Spinal cord (tissue), 9 donors: ENCODE measurements at regions not wholly inside any gene's neighbourhood (a gene's known extent, or its start where the extent isn't known, plus 50 kb on each side); places are given as distances from the start of the nearest gene placed in this dataset.
"Not testable (repeated sequence)": the region's sequence is repeated elsewhere in the genome, so short reads cannot be mapped to it uniquely, and the experiment has no call there.

Experiments used
- DNase-seq, 6 donors: peaks; one replicate each; pipeline versions ENCODE4 v3.0.0 to v3.0.0-alpha.2; 2013 to 2015; ENCODE audit warnings: low spot score in 6 of 6, low read depth in 4 of 6
- H3K27ac ChIP-seq: one replicate; pipeline ENCODE4 v1.5.1; 2013; ENCODE audit warnings: low read depth, low read length, control low read depth
- H3K27me3 ChIP-seq: one replicate; pipeline ENCODE4 v1.6.1; 2013; ENCODE audit warnings: low read length; ENCODE audit not compliant: control insufficient read depth, insufficient read depth
- H3K36me3 ChIP-seq: one replicate; pipeline ENCODE4 v1.6.1; 2013; ENCODE audit warnings: low read length; ENCODE audit not compliant: control insufficient read depth, insufficient read depth
- H3K4me1 ChIP-seq: one replicate; pipeline ENCODE4 v1.6.1; 2013; ENCODE audit warnings: low read length; ENCODE audit not compliant: control insufficient read depth, insufficient read depth
- H3K4me3 ChIP-seq: one replicate; pipeline ENCODE4 v1.5.1; 2013; ENCODE audit warnings: low read depth, low read length, control low read depth
- H3K9me3 ChIP-seq: one replicate; pipeline ENCODE4 v1.6.1; 2013; ENCODE audit warnings: low read length; ENCODE audit not compliant: control insufficient read depth, insufficient read depth
- WGBS: methylation state at CpG from one replicate; pipeline ENCODE4 v1.1.5; 2013; ENCODE audit warnings: missing lambda C conversion rate; ENCODE audit not compliant: insufficient coverage; 5-methylcytosine and 5-hydroxymethylcytosine counted together
- donor health status: healthy.

DNA sequence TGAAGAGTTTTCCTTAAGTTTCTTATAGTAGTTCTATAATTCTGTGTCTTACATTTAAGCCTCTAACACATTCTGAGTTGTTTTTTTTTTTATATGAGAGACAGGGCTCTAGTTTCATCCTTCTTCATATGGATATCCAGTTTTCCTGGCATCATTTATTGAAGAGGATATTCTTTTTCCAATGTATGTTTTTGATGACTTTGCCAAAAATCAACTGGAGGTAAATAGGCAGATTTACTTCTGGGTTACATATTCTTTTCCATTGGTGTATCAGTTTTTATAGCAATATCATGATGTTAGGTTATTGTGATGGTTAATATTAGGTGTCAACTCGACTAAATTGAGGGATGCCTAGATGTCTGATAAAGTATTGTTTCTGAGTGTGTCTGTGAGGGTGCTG, 650.7 kb upstream of the GRID2 start:
- no peaks in the 10 kb centered on the region for H3K4me1 ChIP-seq
- H3K27me3 ChIP-seq = no peaks in the 10 kb centered on the region
- no peak overlapping the region for H3K4me3 ChIP-seq
- no peak for DNase-seq
- H3K36me3 ChIP-seq = no peaks in the 10 kb centered on the region
- H3K27ac ChIP-seq = no peak overlapping the region
- no peaks in the 10 kb centered on the region for H3K9me3 ChIP-seq
- WGBS = 83% methylated on average over 1 of the region's 1 CpG

GRCh38 chr4:91681091-91681490, 622.7 kb upstream of the GRID2 start:
- Histone ChIP-seq H3K4me1 (no peaks in the 10 kb centered on the region), H3K27ac (no peak overlapping the region), H3K9me3 (no peaks in the 10 kb centered on the region), H3K36me3 (no peaks in the 10 kb centered on the region), H3K27me3 (no peaks in the 10 kb centered on the region), H3K4me3 (no peak overlapping the region)
- peak in 2 of 6 donors; percentile 14 to 51 for DNase-seq

DNA sequence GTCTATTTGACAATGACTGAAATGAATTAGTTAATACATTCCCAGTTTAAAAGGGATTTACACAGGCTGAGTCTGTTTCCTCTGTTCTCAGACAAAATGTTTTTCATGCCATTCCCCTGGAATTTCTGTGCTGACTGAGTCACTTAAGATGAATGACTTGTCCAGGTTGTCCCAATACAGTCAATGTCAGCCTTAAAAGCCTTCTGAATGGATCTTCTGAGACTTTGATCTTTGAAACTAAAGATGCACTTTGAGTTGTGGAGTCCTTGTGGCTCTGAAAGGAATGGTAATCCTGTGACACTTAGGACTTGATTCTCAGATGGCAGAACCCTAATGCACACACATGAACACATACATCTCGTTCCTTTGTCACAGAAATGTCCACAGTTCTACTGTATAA, 622.2 kb upstream of the GRID2 start:
- DNase-seq = peak in 2 of 6 donors; percentile 2 to 5
- H3K36me3 ChIP-seq = no peaks in the 10 kb centered on the region
- no peaks in the 10 kb centered on the region for H3K4me1 ChIP-seq
- no peak overlapping the region for H3K4me3 ChIP-seq
- H3K27ac ChIP-seq = no peak overlapping the region
- no peaks in the 10 kb centered on the region for H3K9me3 ChIP-seq
- H3K27me3 ChIP-seq = no peaks in the 10 kb centered on the region
- WGBS = no CpG with 5 or more reads among the region's 1 CpG

DNA sequence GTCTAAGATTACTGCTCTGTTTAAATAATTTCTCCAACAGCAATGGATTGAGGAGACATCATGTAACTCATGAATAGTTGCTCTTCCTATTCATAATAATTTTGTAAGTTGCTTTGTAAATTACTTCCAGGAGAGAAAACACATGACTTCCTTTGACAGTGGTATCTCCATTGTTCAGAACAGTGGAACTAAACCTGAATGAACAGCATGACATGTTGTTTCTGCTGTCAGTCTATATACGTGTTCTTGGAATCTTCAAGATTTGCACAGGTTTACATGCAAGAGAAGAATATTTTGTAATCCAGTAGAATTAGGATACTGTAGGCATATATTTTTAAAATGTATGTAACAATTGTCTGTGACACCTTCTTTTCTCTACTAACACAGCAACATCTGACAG, 618.8 kb upstream of the GRID2 start:
- Histone ChIP-seq H3K9me3 (no peaks in the 10 kb centered on the region), H3K27ac (no peak overlapping the region), H3K4me3 (no peak overlapping the region), H3K27me3 (no peaks in the 10 kb centered on the region), H3K4me1 (no peaks in the 10 kb centered on the region), H3K36me3 (no peaks in the 10 kb centered on the region)
- no peak for DNase-seq
- WGBS = no CpG with 5 or more reads among the region's 1 CpG

DNA sequence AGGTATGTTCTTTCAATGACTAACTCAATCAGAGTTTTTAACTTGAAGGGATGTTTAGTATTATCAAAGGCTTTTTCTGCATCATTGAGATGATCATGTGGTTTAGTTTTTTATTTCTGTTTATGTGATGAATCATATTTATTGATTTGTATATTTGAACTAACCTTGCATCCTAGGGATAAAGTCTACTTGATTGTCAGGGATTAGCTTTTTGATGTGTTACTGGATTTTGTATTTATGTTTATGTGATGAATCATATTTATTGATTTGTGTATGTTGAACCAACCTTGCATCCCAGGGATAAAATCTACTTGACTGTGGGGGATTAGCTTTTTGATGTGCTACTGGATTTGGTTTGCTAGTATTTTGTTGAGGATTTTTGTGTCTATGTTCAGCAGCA, 615.4 kb upstream of the GRID2 start:
- no peak for DNase-seq
- Histone ChIP-seq H3K27me3 (no peaks in the 10 kb centered on the region), H3K36me3 (no peaks in the 10 kb centered on the region), H3K4me3 (no peak overlapping the region), H3K9me3 (no peaks in the 10 kb centered on the region), H3K4me1 (no peaks in the 10 kb centered on the region), H3K27ac (no peak overlapping the region)

DNA sequence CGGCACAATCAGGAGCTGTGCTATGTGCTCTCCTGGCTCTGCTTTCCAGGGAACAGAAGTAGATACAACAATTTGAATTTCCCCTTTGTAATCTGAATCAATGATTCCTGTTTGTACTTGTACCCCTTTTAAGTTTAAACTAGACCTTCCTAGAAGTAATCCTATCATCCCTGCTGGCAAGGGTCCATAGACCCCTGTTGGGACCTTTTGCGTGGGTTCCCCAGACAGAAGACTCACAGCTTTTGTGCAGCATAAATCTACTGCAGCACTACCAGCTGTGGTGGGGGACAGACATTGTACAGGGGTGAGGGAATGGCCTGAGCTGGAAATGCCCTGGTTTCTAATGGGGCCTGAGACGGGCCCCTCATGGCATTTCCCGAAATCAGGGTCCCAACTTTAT, 604.1 kb upstream of the GRID2 start:
- H3K36me3 ChIP-seq, H3K27ac ChIP-seq, H3K4me3 ChIP-seq, H3K27me3 ChIP-seq, H3K4me1 ChIP-seq, H3K9me3 ChIP-seq, DNase-seq: not testable (repeated sequence)
- 49% methylated on average over 3 of the region's 4 CpGs for WGBS

- H3K4me1 ChIP-seq = no peaks in the 10 kb centered on the region
- WGBS = 90% methylated on average over 2 of the region's 2 CpGs
- H3K9me3 ChIP-seq = no peaks in the 10 kb centered on the region
- H3K4me3 ChIP-seq = no peak overlapping the region
- H3K27ac ChIP-seq = no peak overlapping the region
- no peaks in the 10 kb centered on the region for H3K27me3 ChIP-seq
- no peaks in the 10 kb centered on the region for H3K36me3 ChIP-seq
- DNase-seq = no peak
Measured at GRCh38 chr4:91729851-91730250, 573.9 kb upstream of the GRID2 start.

DNA sequence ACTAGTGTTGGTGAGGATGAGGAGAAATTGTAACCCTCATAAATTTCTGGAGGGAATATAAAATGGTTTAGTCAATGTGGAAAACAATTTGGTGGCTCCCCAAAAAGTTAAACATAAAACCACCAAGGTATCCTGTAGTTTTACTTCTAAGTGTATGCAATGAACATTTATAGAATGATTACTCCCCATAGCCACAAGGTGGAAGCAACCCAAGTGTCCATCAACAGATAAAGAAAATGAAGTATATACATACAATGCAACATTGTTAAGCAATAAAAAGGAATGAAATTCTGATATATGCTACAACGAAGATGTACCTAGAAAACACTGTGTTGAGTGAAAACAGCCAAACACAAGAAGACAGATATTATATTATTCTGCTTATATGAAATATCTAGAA, 569.1 kb upstream of the GRID2 start:
- H3K36me3 ChIP-seq = no peaks in the 10 kb centered on the region
- DNase-seq = no peak

GRCh38 chr4:91738831-91739230, 564.9 kb upstream of the GRID2 start:
- H3K4me3 ChIP-seq, DNase-seq, H3K27me3 ChIP-seq, H3K4me1 ChIP-seq, H3K9me3 ChIP-seq, H3K27ac ChIP-seq, H3K36me3 ChIP-seq: not testable (repeated sequence)

More for the DNA sequence above, 569.1 kb upstream of the GRID2 start:
- no peaks in the 10 kb centered on the region for H3K27me3 ChIP-seq
- no peak overlapping the region for H3K4me3 ChIP-seq
- H3K27ac ChIP-seq = no peak overlapping the region
- WGBS = no CpG with 5 or more reads among the region's 1 CpG
- H3K4me1 ChIP-seq = no peaks in the 10 kb centered on the region
- H3K9me3 ChIP-seq = no peaks in the 10 kb centered on the region

GRCh38 chr4:91746551-91746950, 557.2 kb upstream of the GRID2 start:
- WGBS = 94% methylated on average over 3 of the region's 3 CpGs
- Histone ChIP-seq H3K4me1 (no peaks in the 10 kb centered on the region), H3K4me3 (no peak overlapping the region), H3K27me3 (no peaks in the 10 kb centered on the region), H3K36me3 (no peaks in the 10 kb centered on the region), H3K27ac (no peak overlapping the region), H3K9me3 (no peaks in the 10 kb centered on the region)
- no peak for DNase-seq

DNA sequence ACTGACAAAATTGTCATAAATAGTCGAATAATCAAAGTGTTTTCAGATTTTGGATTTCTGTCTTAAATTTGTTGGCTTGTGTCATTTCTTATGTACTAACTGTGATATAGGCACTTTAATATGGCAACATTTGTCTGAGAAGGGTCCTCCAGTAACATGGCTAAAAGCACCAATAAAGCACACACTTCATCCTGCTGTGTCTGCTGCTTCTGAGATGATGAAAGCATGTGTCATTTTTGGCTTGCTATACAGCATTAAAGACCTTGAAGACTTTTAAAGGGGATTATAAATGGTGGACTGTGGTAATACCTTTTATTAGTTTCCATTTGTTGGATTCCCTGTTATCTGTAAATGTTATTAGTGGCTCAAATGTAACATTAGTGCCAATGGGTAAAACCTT, 551.8 kb upstream of the GRID2 start:
- H3K9me3 ChIP-seq = no peaks in the 10 kb centered on the region
- H3K36me3 ChIP-seq = no peaks in the 10 kb centered on the region
- H3K4me1 ChIP-seq = no peaks in the 10 kb centered on the region
- DNase-seq = peak in 1 of 6 donors; percentile 3
- no peak overlapping the region for H3K4me3 ChIP-seq
- no peaks in the 10 kb centered on the region for H3K27me3 ChIP-seq
- no peak overlapping the region for H3K27ac ChIP-seq
- no CpG with 5 or more reads among the region's 1 CpG for WGBS
